IMR-90 (cell line): ENCODE measurements at regions not wholly inside any gene's neighbourhood (a gene's known extent, or its start where the extent isn't known, plus 50 kb on each side); places are given as distances from the start of the nearest gene placed in this dataset.

Experiments
- ATAC-seq: fragments of 200-7000 bp; cut with Tn5 transposase; 2 replicates; pipeline ENCODE4 v1.9.1; 2020; ENCODE audit warnings: low read depth, mild to moderate bottlenecking, moderate library complexity
- BruUV-seq: library from RNA; stranded (reverse); fragments of 400-500 nt; replicated peaks from 2 replicates; lab custom pipeline; 2021; lab: Mats Ljungman, UMichigan
- CTCF ChIA-PET: fragments of 300-600 bp; formaldehyde crosslinking; extraction: SDS; loops from one replicate; lab custom pipeline; 2021; ENCODE audit warnings: antibody characterized with exemption; lab: Yijun Ruan, JAX
- POLR2A ChIA-PET: fragments of 300-600 bp; sonication (Branson Sonifier 250); formaldehyde crosslinking; loops from one replicate; lab custom pipeline; 2022; ENCODE audit warnings: antibody characterized with exemption; ENCODE audit not compliant: unreplicated experiment; lab: Charles Lee
- DNase-seq: peaks from one replicate; pipeline ENCODE4 v3.0.0; 2013
- H2AFZ ChIP-seq: replicated peaks from 2 replicates; pipeline ENCODE3; 2013; ENCODE audit warnings: low read length, mild to moderate bottlenecking; ENCODE audit not compliant: poor library complexity
- H2AK5ac ChIP-seq: 2 replicates; pipeline ENCODE4 v1.6.1; 2013; ENCODE audit warnings: low read depth, low read length, inconsistent platforms
- H2AK9ac ChIP-seq: replicated peaks from 2 replicates; pipeline ENCODE3; 2013; ENCODE audit warnings: mild to moderate bottlenecking, low read depth, low read length, moderate library complexity; ENCODE audit not compliant: poor library complexity
- H2BK120ac ChIP-seq: 2 replicates; pipeline ENCODE4 v1.6.1; 2013; ENCODE audit warnings: low read depth, low read length, inconsistent platforms
- H2BK15ac ChIP-seq: 3 replicates; pipeline ENCODE4 v1.6.1; 2013; ENCODE audit warnings: low read depth, low read length, inconsistent platforms
- H2BK20ac ChIP-seq: 2 replicates; pipeline ENCODE4 v1.6.1; 2013; ENCODE audit warnings: low read depth, mild to moderate bottlenecking, inconsistent platforms, low read length, moderate library complexity
- H2BK5ac ChIP-seq: 2 replicates; pipeline ENCODE4 v1.6.1; 2013; ENCODE audit warnings: mild to moderate bottlenecking, low read depth, low read length, inconsistent platforms; ENCODE audit not compliant: poor library complexity, severe bottlenecking
- H3K14ac ChIP-seq: replicated peaks from 2 replicates; pipeline ENCODE4 v1.6.1; 2013; ENCODE audit warnings: low read depth, low read length, inconsistent platforms
- H3K18ac ChIP-seq: 2 replicates; pipeline ENCODE4 v1.6.1; 2013; ENCODE audit warnings: low read depth, low read length, control low read depth
- H3K23ac ChIP-seq: 2 replicates; pipeline ENCODE4 v1.6.1; 2013; ENCODE audit warnings: low read depth, low read length, inconsistent platforms
- H3K27ac ChIP-seq: 2 replicates; pipeline ENCODE4 v1.5.1; 2013; ENCODE audit warnings: mild to moderate bottlenecking, control low read depth, low read length; ENCODE audit not compliant: insufficient read depth
- H3K27me3 ChIP-seq: 2 replicates; pipeline ENCODE4 v1.6.1; 2013; ENCODE audit warnings: low read length; ENCODE audit not compliant: control insufficient read depth, insufficient read depth
- H3K36me3 ChIP-seq: 2 replicates; pipeline ENCODE4 v1.6.1; 2013; ENCODE audit warnings: low read length, mixed read lengths; ENCODE audit not compliant: control insufficient read depth, insufficient read depth
- H3K4ac ChIP-seq: 2 replicates; pipeline ENCODE4 v1.6.1; 2013; ENCODE audit warnings: low read depth, low read length, inconsistent platforms
- H3K4me1 ChIP-seq: 2 replicates; pipeline ENCODE4 v1.6.1; 2013; ENCODE audit warnings: low read length, mixed read lengths; ENCODE audit not compliant: control insufficient read depth, insufficient read depth
- H3K4me2 ChIP-seq: 2 replicates; pipeline ENCODE4 v1.6.1; 2013; ENCODE audit warnings: low read depth, mild to moderate bottlenecking, control low read depth, low read length, moderate library complexity
- H3K4me3 ChIP-seq: 2 replicates; pipeline ENCODE4 v1.5.1; 2013; ENCODE audit warnings: low read depth, mild to moderate bottlenecking, control low read depth, low read length, moderate library complexity; ENCODE audit not compliant: insufficient read depth
- H3K56ac ChIP-seq: 2 replicates; pipeline ENCODE4 v1.6.1; 2013; ENCODE audit warnings: low read length, inconsistent platforms; ENCODE audit not compliant: insufficient read depth; ENCODE audit errors: extremely low read depth
- H3K79me1 ChIP-seq, 2 experiments: 2 replicates each; pipeline ENCODE4 v1.6.1; 2013; ENCODE audit warnings: low read length in 2 of 2, inconsistent platforms in 1 of 2, low read depth in 1 of 2
- H3K9ac ChIP-seq: 2 replicates; pipeline ENCODE4 v1.6.1; 2013; ENCODE audit warnings: low read depth, low read length, control low read depth
- H3K9me1 ChIP-seq: 2 replicates; pipeline ENCODE4 v1.6.1; 2013; ENCODE audit warnings: low read length, inconsistent platforms; ENCODE audit not compliant: insufficient read depth
- H3K9me3 ChIP-seq: 2 replicates; pipeline ENCODE4 v1.6.1; 2013; ENCODE audit warnings: low read length; ENCODE audit not compliant: control insufficient read depth, insufficient read depth
- H4K20me1 ChIP-seq: 2 replicates; pipeline ENCODE4 v1.6.1; 2013; ENCODE audit warnings: low read length, inconsistent platforms; ENCODE audit not compliant: insufficient read depth
- H4K5ac ChIP-seq: 2 replicates; pipeline ENCODE4 v1.6.1; 2013; ENCODE audit warnings: mild to moderate bottlenecking, low read depth, low read length, control low read depth
- H4K8ac ChIP-seq, 2 experiments: 2 replicates each; pipeline ENCODE4 v1.6.1; 2013; ENCODE audit warnings: low read depth in 2 of 2, low read length in 2 of 2, control low read depth in 1 of 2, inconsistent platforms in 1 of 2
- H4K91ac ChIP-seq: 2 replicates; pipeline ENCODE4 v1.6.1; 2013; ENCODE audit warnings: low read depth, low read length, inconsistent platforms; ENCODE audit not compliant: insufficient read depth
- CEBPB ChIP-seq: IDR thresholded peaks from 2 replicates; pipeline ENCODE4 v1.6.1; 2012; ENCODE audit warnings: low read depth, low read length, improper control_type of control experiment
- ELK1 ChIP-seq: fragments of 150-350 bp; IDR thresholded peaks from 2 replicates; pipeline ENCODE4 v1.6.1; 2016; ENCODE audit warnings: low read depth, mild to moderate bottlenecking, low read length, moderate library complexity, borderline replicate concordance
- FOS ChIP-seq: fragments of 150-350 bp; IDR thresholded peaks from 2 replicates; pipeline ENCODE4 v1.6.1; 2016; ENCODE audit warnings: low read depth, low read length
- MAFK ChIP-seq: IDR thresholded peaks from 2 replicates; pipeline ENCODE4 v1.6.1; 2012; ENCODE audit warnings: low read depth, low read length, improper control_type of control experiment
- WGBS, 2 experiments: methylation state at CpG; one replicate each; pipeline versions ENCODE4 v1.1.5 to v1.1.7; 2013; ENCODE audit warnings: missing lambda C conversion rate in 2 of 2; ENCODE audit not compliant: insufficient read length in 1 of 2; ENCODE audit errors: extremely low coverage in 2 of 2; 5-methylcytosine and 5-hydroxymethylcytosine counted together
- dilution Hi-C: fragments of 300-500 bp; cut with HindIII; formaldehyde crosslinking; loops from one replicate; pipeline ENCODE4 v1.14.3; 2018; ENCODE audit warnings: low sequenced_read_pairs; ENCODE audit not compliant: unreplicated experiment
- in situ Hi-C: fragments of 300-500 bp; cut with MboI; formaldehyde crosslinking; loops from 3 replicates; pipeline ENCODE4 v1.14.3; 2019; ENCODE audit warnings: low sequenced_read_pairs, inconsistent platforms, mixed read lengths
- intact Hi-C: fragments of 100-400 bp; cut with micrococcal nuclease; formaldehyde crosslinking; loops from 2 replicates; pipeline ENCODE4 v1.10.0; 2022

DNA sequence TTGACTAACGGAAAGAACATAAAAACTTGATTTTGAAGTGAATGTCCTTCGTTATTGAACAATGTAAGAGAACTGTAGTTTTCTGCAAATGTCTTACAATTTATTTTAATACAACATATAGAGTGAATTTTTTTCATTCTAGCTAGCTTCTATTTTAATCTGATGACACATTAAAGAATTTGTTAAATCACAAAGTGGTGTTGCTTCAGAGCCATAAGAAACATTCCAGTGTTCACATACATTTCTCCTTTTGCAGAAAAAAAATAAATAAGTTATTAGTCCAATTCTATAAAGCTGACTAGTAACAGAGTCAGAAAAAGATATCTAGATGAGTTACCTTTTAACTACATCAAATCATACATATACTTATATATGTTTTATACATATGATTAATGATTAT is 914.3 kb upstream of the SLC39A10 start:
- no peaks in the 10 kb centered on the region for H4K20me1 ChIP-seq
- H3K4ac ChIP-seq, result no peak overlapping the region
- no peak overlapping the region for H4K5ac ChIP-seq
- no peaks in the 10 kb centered on the region for H3K9me1 ChIP-seq
- DNase-seq (no peak), ATAC-seq (no peak)
- no peak overlapping the region for H3K14ac ChIP-seq
- H3K36me3 ChIP-seq, result no peaks in the 10 kb centered on the region
- no peak overlapping the region for H2BK15ac ChIP-seq
- TF ChIP-seq FOS (no peak), CEBPB (no peak), MAFK (no peak), ELK1 (no peak)
- H3K56ac ChIP-seq, result no peak overlapping the region
- POLR2A ChIA-PET, result no interaction called here
- intact Hi-C loops (no loop called here), dilution Hi-C loops (no loop called here), in situ Hi-C loops (no loop called here)
- no peak overlapping the region for H3K27ac ChIP-seq
- no peaks in the 10 kb centered on the region for H3K79me1 ChIP-seq
- H2AK9ac ChIP-seq, result no peak overlapping the region
- H3K4me2 ChIP-seq, result no peak overlapping the region
- H3K27me3 ChIP-seq, result no peaks in the 10 kb centered on the region
- no peak overlapping the region for H2BK20ac ChIP-seq
- H2BK120ac ChIP-seq, result no peak overlapping the region
- H2AK5ac ChIP-seq, result no peak overlapping the region
- no peak overlapping the region for H3K9ac ChIP-seq
- no TSS peak for BruUV-seq
- no peak overlapping the region for H4K8ac ChIP-seq
- CTCF ChIA-PET, result no interaction called here
- H4K91ac ChIP-seq, result no peak overlapping the region
- H3K4me1 ChIP-seq, result no peaks in the 10 kb centered on the region
- no peaks in the 10 kb centered on the region for H3K9me3 ChIP-seq
- no peak overlapping the region for H3K23ac ChIP-seq
- H2AFZ ChIP-seq, result no peak overlapping the region
- H2BK5ac ChIP-seq, result no peak overlapping the region
- WGBS, 2 experiments, result no CpG with 5 or more reads among the region's 2 CpGs
- H3K4me3 ChIP-seq, result no peak overlapping the region
- no peak overlapping the region for H3K18ac ChIP-seq
